ENCODE measurements at regions not wholly inside any gene's neighbourhood (a gene's known extent, or its start where the extent isn't known, plus 50 kb on each side); places are given as distances from the start of the nearest gene placed in this dataset.
A peak's percentile ranks its signal among the peaks of the same experiment; 100 is the strongest.

- H2AFZ ChIP-seq = no peak overlapping the region
- H3K9me2 ChIP-seq (ENCODE audit: insufficient read depth) = no peaks in the 10 kb centered on the region
- H4K20me1 ChIP-seq (ENCODE audit: insufficient read depth) = no peaks in the 10 kb centered on the region
- no peaks in the 10 kb centered on the region for H3K79me2 ChIP-seq (ENCODE audit: insufficient read depth)
- H3K9ac ChIP-seq = no peak overlapping the region
- H3K27ac ChIP-seq = no peak overlapping the region
- no peak overlapping the region for H3K4me3 ChIP-seq
- no peaks in the 10 kb centered on the region for H3K9me3 ChIP-seq (ENCODE audit: low read depth)
- H3F3A ChIP-seq (ENCODE audit: insufficient read depth) = no peaks in the 10 kb centered on the region
- DNase-seq = peak; percentile 41
- TF ChIP-seq EZH2phosphoT487 (IDR thresholded peaks at IDR 0.05; ENCODE audit: insufficient read depth, low read depth) (no peak), EZH2 (IDR thresholded peaks at IDR 0.05; ENCODE audit: insufficient read depth, poor library complexity, severe bottlenecking) (no peak)
- in situ Hi-C loops (cut with MboI) = no loop called here
- H3K4me1 ChIP-seq (ENCODE audit: insufficient read depth) = 0 out of 2 replicates have a peak, but pooled peaks cover 6% of the 10 kb centered on the region
- no peak overlapping the region for H3K4me2 ChIP-seq (ENCODE audit: unreplicated experiment)
- no peaks in the 10 kb centered on the region for H3K36me3 ChIP-seq (ENCODE audit: low read depth)
- H3K27me3 ChIP-seq (replicated peaks; ENCODE audit: insufficient read depth) = 0 out of 2 replicates have a peak, but pooled peaks cover 3% of the 10 kb centered on the region
These were observed 242.1 kb upstream of the OSR1 start for GRCh38 chr2:19600506-19600905.

GRCh38 chr2:19598971-19599370 is 240.5 kb upstream of the OSR1 start:
- no peak for DNase-seq
- 82 to 86% methylated on average over 3 of the region's 3 CpGs for WGBS, 2 experiments (ENCODE audit: low coverage in 1 of 2, low lambda C conversion rate in 2 of 2, missing lambda C conversion rate in 2 of 2)
- no peak overlapping the region for H3K9ac ChIP-seq
- H3K27ac ChIP-seq = no peak overlapping the region
- no peak overlapping the region for H3K4me3 ChIP-seq
- TF ChIP-seq EZH2phosphoT487 (IDR thresholded peaks at IDR 0.05; ENCODE audit: insufficient read depth, low read depth) = no peak
- TF ChIP-seq EZH2 (IDR thresholded peaks at IDR 0.05; ENCODE audit: insufficient read depth, poor library complexity, severe bottlenecking) = no peak
- H3K27me3 ChIP-seq (replicated peaks; ENCODE audit: insufficient read depth) = 0 out of 2 replicates have a peak, but pooled peaks cover 3% of the 10 kb centered on the region
- H3K9me2 ChIP-seq (ENCODE audit: insufficient read depth) = no peaks in the 10 kb centered on the region
- H4K20me1 ChIP-seq (ENCODE audit: insufficient read depth) = no peaks in the 10 kb centered on the region
- H3F3A ChIP-seq (ENCODE audit: insufficient read depth) = no peaks in the 10 kb centered on the region
- in situ Hi-C loops (cut with MboI) = no loop called here
- 0 out of 2 replicates have a peak, but pooled peaks cover 6% of the 10 kb centered on the region for H3K4me1 ChIP-seq (ENCODE audit: insufficient read depth)
- no peaks in the 10 kb centered on the region for H3K79me2 ChIP-seq (ENCODE audit: insufficient read depth)
- no peak overlapping the region for H3K4me2 ChIP-seq (ENCODE audit: unreplicated experiment)
- no peaks in the 10 kb centered on the region for H3K36me3 ChIP-seq (ENCODE audit: low read depth)
- no peak overlapping the region for H2AFZ ChIP-seq
- no peaks in the 10 kb centered on the region for H3K9me3 ChIP-seq (ENCODE audit: low read depth)

- H3K27me3 ChIP-seq (replicated peaks; ENCODE audit: insufficient read depth) = no peaks in the 10 kb centered on the region
- in situ Hi-C loops (cut with MboI) = no loop called here
- H4K20me1 ChIP-seq (ENCODE audit: insufficient read depth) = no peaks in the 10 kb centered on the region
- H3F3A ChIP-seq (ENCODE audit: insufficient read depth) = no peaks in the 10 kb centered on the region
- H3K36me3 ChIP-seq (ENCODE audit: low read depth) = no peaks in the 10 kb centered on the region
- no peak overlapping the region for H3K27ac ChIP-seq
- TF ChIP-seq EZH2phosphoT487 (IDR thresholded peaks at IDR 0.05; ENCODE audit: insufficient read depth, low read depth) = no peak
- no peak for TF ChIP-seq EZH2 (IDR thresholded peaks at IDR 0.05; ENCODE audit: insufficient read depth, poor library complexity, severe bottlenecking)
- H2AFZ ChIP-seq = no peak overlapping the region
- H3K9me3 ChIP-seq (ENCODE audit: low read depth) = no peaks in the 10 kb centered on the region
- no peak overlapping the region for H3K4me2 ChIP-seq (ENCODE audit: unreplicated experiment)
- no peaks in the 10 kb centered on the region for H3K4me1 ChIP-seq (ENCODE audit: insufficient read depth)
- H3K4me3 ChIP-seq = no peak overlapping the region
- H3K9ac ChIP-seq = no peak overlapping the region
- DNase-seq = no peak
- no peaks in the 10 kb centered on the region for H3K79me2 ChIP-seq (ENCODE audit: insufficient read depth)
- H3K9me2 ChIP-seq (ENCODE audit: insufficient read depth) = no peaks in the 10 kb centered on the region
These were observed 233.8 kb upstream of the OSR1 start for GRCh38 chr2:19592197-19592596.

DNA sequence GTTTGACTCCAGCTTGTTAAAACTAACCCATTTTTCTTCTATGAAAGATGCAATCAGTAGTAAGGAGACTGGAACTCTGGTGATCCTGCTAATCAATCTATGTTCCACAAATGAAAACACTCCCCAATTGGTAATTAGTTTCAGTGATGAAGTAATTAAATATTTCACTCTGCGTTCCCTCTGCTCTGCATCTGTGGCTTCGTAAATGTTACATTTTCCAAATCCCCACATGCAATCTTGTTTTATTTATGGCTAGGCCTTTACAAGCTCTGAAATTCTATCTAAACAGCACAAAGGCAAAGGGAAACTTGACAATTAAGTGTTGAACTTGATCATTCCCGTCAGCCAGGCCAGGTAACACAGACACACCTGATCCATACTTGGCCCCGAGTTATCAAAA is 231.4 kb upstream of the OSR1 start:
- Histone ChIP-seq H3K27me3 (replicated peaks; ENCODE audit: insufficient read depth) (no peaks in the 10 kb centered on the region), H3F3A (ENCODE audit: insufficient read depth) (no peaks in the 10 kb centered on the region), H3K36me3 (ENCODE audit: low read depth) (no peaks in the 10 kb centered on the region), H3K9ac (no peak overlapping the region), H3K9me3 (ENCODE audit: low read depth) (no peaks in the 10 kb centered on the region), H4K20me1 (ENCODE audit: insufficient read depth) (no peaks in the 10 kb centered on the region), H2AFZ (no peak overlapping the region), H3K4me3 (no peak overlapping the region), H3K79me2 (ENCODE audit: insufficient read depth) (no peaks in the 10 kb centered on the region), H3K9me2 (ENCODE audit: insufficient read depth) (no peaks in the 10 kb centered on the region), H3K4me2 (ENCODE audit: unreplicated experiment) (no peak overlapping the region), H3K4me1 (ENCODE audit: insufficient read depth) (no peaks in the 10 kb centered on the region), H3K27ac (no peak overlapping the region)
- in situ Hi-C loops (cut with MboI) = no loop called here
- no peak for TF ChIP-seq EZH2phosphoT487 (IDR thresholded peaks at IDR 0.05; ENCODE audit: insufficient read depth, low read depth)
- no peak for TF ChIP-seq EZH2 (IDR thresholded peaks at IDR 0.05; ENCODE audit: insufficient read depth, poor library complexity, severe bottlenecking)
- no peak for DNase-seq
- 64 to 74% methylated on average over 4 of the region's 4 CpGs for WGBS, 2 experiments (ENCODE audit: low coverage in 1 of 2, low lambda C conversion rate in 2 of 2, missing lambda C conversion rate in 2 of 2)

GRCh38 chr2:19580830-19581229 is 222.4 kb upstream of the OSR1 start:
- no peak overlapping the region for H3K4me2 ChIP-seq (ENCODE audit: unreplicated experiment)
- H3F3A ChIP-seq (ENCODE audit: insufficient read depth) = peaks cover 17% of the 10 kb centered on the region; the same call in 1 of the 2 replicates
- H3K79me2 ChIP-seq (ENCODE audit: insufficient read depth) = no peaks in the 10 kb centered on the region
- no peaks in the 10 kb centered on the region for H3K36me3 ChIP-seq (ENCODE audit: low read depth)
- 0 out of 2 replicates have a peak, but pooled peaks cover 3% of the 10 kb centered on the region for H3K27me3 ChIP-seq (replicated peaks; ENCODE audit: insufficient read depth)
- no peaks in the 10 kb centered on the region for H3K9me2 ChIP-seq (ENCODE audit: insufficient read depth)
- no peak overlapping the region for H3K4me3 ChIP-seq
- DNase-seq = no peak
- WGBS, 2 experiments (ENCODE audit: low coverage in 1 of 2, low lambda C conversion rate in 2 of 2, missing lambda C conversion rate in 2 of 2) = 91 to 95% methylated on average over 4 of the region's 4 CpGs
- no peaks in the 10 kb centered on the region for H3K9me3 ChIP-seq (ENCODE audit: low read depth)
- no peak overlapping the region for H3K9ac ChIP-seq
- in situ Hi-C loops (cut with MboI) = no loop called here
- H3K4me1 ChIP-seq (ENCODE audit: insufficient read depth) = peaks cover 20% of the 10 kb centered on the region
- no peak overlapping the region for H3K27ac ChIP-seq
- H4K20me1 ChIP-seq (ENCODE audit: insufficient read depth) = no peaks in the 10 kb centered on the region
- TF ChIP-seq EZH2 (IDR thresholded peaks at IDR 0.05; ENCODE audit: insufficient read depth, poor library complexity, severe bottlenecking) (no peak), EZH2phosphoT487 (IDR thresholded peaks at IDR 0.05; ENCODE audit: insufficient read depth, low read depth) (no peak)
- H2AFZ ChIP-seq = no peak overlapping the region
